OCI-LY1 (cell line): ENCODE measurements at regions not wholly inside any gene's neighbourhood (a gene's known extent, or its start where the extent isn't known, plus 50 kb on each side); places are given as distances from the start of the nearest gene placed in this dataset.

Source experiments
- EZH2 ChIP-seq: fragments of 200-600 bp; sonication (generic), shearing (Covaris generic); IDR thresholded peaks from 2 replicates; pipeline ENCODE4 v1.8.0; 2017; ENCODE audit warnings: borderline replicate concordance, mixed run types, mild to moderate bottlenecking, antibody characterized with exemption, low read length, moderate library complexity, mixed read lengths
- TF ChIP-seq, protein P1 (sequence below): fragments of 200-600 bp; sonication (generic), shearing (Covaris generic); IDR thresholded peaks from 2 replicates; pipeline ENCODE4 v1.5.1; 2017; ENCODE audit warnings: mild to moderate bottlenecking, antibody characterized with exemption, low read length, moderate library complexity, mixed read lengths

DNA sequence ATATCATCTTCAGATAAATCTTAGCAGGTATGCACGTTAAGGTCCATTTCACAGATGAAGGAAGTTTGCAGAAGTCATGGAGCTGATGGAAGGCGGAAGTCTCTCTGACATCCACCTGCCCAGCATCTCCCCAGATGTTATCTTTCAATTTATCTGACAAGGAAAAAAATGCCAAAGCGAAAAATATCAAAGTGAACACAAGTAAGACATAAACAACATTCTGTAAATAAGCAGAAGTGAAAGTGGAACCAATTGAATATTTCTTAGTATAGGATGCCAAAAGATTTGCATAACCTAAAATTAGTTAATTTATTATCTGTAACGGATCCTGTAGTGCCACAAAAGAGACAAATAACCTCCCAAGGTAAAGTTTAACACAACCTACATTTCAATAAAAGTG lies 73.6 kb upstream of the NEBL start:
- TF ChIP-seq, protein P1, sequence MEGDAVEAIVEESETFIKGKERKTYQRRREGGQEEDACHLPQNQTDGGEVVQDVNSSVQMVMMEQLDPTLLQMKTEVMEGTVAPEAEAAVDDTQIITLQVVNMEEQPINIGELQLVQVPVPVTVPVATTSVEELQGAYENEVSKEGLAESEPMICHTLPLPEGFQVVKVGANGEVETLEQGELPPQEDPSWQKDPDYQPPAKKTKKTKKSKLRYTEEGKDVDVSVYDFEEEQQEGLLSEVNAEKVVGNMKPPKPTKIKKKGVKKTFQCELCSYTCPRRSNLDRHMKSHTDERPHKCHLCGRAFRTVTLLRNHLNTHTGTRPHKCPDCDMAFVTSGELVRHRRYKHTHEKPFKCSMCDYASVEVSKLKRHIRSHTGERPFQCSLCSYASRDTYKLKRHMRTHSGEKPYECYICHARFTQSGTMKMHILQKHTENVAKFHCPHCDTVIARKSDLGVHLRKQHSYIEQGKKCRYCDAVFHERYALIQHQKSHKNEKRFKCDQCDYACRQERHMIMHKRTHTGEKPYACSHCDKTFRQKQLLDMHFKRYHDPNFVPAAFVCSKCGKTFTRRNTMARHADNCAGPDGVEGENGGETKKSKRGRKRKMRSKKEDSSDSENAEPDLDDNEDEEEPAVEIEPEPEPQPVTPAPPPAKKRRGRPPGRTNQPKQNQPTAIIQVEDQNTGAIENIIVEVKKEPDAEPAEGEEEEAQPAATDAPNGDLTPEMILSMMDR = no peak
- no peak for TF ChIP-seq EZH2
